ENCODE measurements at regions not wholly inside any gene's neighbourhood (a gene's known extent, or its start where the extent isn't known, plus 50 kb on each side); places are given as distances from the start of the nearest gene placed in this dataset.
A peak's percentile ranks its signal among the peaks of the same experiment; 100 is the strongest.

DNA sequence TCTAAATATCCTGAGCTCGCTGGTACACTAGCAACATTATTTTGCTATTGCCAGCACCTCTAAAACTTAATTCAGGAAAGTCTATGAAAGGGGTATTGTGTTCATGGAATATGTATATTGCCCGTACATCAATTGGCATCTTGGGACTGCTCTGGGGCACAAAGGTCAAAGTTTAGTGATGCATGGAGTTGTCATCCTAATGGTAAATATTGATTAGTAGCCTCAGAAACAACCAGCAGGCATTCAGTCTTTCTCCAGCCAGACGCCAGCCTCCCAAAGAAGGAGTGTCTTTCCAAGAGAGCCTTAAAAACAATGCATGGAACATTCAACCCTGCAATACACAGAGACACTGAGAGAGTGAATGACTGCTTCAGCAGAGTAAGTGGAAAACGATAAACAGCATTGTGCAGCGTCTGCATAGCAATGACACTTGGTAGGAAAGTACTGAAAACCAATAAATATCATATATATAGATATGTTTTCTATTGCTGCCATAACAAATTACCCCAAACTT lies 377.3 kb downstream of the SHQ1 start:
- Histone ChIP-seq H3K4me3 (ENCODE audit: low read depth, low read length) (no peak overlapping the region), H3K27me3 (ENCODE audit: control insufficient read depth, insufficient read depth, low read length) (no peaks in the 10 kb centered on the region), H3K27ac (ENCODE audit: low read depth, low read length) (no peak overlapping the region), H3K36me3 (ENCODE audit: control insufficient read depth, insufficient read depth, low read length) (no peaks in the 10 kb centered on the region), H3K9me3 (ENCODE audit: control insufficient read depth, insufficient read depth, low read length) (no peaks in the 10 kb centered on the region), H3K4me1 (ENCODE audit: control insufficient read depth, insufficient read depth, low read length) (no peaks in the 10 kb centered on the region)
- DNase-seq (ENCODE audit: low read depth in 4 of 6, low spot score in 6 of 6): no peak
- WGBS (ENCODE audit: insufficient coverage): 71% methylated on average over 1 of the region's 5 CpGs

DNA sequence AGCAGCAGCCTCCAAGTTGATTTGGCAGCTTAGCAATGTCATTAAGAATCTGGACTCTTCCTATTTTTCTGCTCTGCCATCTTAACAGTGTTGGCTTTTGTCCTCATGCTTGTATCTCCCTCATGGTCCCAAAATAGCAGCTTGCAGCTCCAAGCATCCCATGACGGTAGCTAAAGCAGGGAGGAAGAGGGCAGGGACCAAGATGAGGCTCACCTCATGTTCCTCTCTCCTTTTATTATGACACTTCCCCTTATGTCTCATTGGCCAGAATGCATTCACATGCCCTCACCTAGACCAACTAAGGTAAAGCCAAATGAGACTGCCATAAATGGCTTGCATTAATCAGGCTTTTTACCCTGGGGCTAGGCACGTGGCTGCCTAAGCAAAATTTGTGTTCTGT lies 382.4 kb downstream of the SHQ1 start:
- peaks cover 10% of the 10 kb centered on the region for H3K4me1 ChIP-seq (ENCODE audit: control insufficient read depth, insufficient read depth, low read length)
- no peak overlapping the region for H3K4me3 ChIP-seq (ENCODE audit: low read depth, low read length)
- no peak for DNase-seq (ENCODE audit: low read depth in 4 of 6, low spot score in 6 of 6)
- 57% methylated on average over 2 of the region's 2 CpGs for WGBS (ENCODE audit: insufficient coverage)
- no peak overlapping the region for H3K27ac ChIP-seq (ENCODE audit: low read depth, low read length)
- H3K36me3 ChIP-seq (ENCODE audit: control insufficient read depth, insufficient read depth, low read length): no peaks in the 10 kb centered on the region
- no peaks in the 10 kb centered on the region for H3K27me3 ChIP-seq (ENCODE audit: control insufficient read depth, insufficient read depth, low read length)
- H3K9me3 ChIP-seq (ENCODE audit: control insufficient read depth, insufficient read depth, low read length): no peaks in the 10 kb centered on the region

- Histone ChIP-seq H3K27me3 (ENCODE audit: control insufficient read depth, insufficient read depth, low read length) (no peaks in the 10 kb centered on the region), H3K36me3 (ENCODE audit: control insufficient read depth, insufficient read depth, low read length) (no peaks in the 10 kb centered on the region), H3K9me3 (ENCODE audit: control insufficient read depth, insufficient read depth, low read length) (no peaks in the 10 kb centered on the region), H3K27ac (ENCODE audit: low read depth, low read length) (no peak overlapping the region), H3K4me3 (ENCODE audit: low read depth, low read length) (no peak overlapping the region), H3K4me1 (ENCODE audit: control insufficient read depth, insufficient read depth, low read length) (peaks cover 10% of the 10 kb centered on the region)
- no peak for DNase-seq (ENCODE audit: low read depth in 4 of 6, low spot score in 6 of 6)
- WGBS (ENCODE audit: insufficient coverage): 79% methylated on average over 8 of the region's 9 CpGs
These were observed 385.2 kb downstream of the SHQ1 start for GRCh38 chr3:72463083-72463482.

GRCh38 chr3:72462595-72463011 lies 385.6 kb downstream of the SHQ1 start:
- WGBS (ENCODE audit: insufficient coverage): 35% methylated on average over 2 of the region's 6 CpGs
- no peaks in the 10 kb centered on the region for H3K9me3 ChIP-seq (ENCODE audit: control insufficient read depth, insufficient read depth, low read length)
- H3K4me1 ChIP-seq (ENCODE audit: control insufficient read depth, insufficient read depth, low read length): peaks cover 10% of the 10 kb centered on the region
- no peak overlapping the region for H3K27ac ChIP-seq (ENCODE audit: low read depth, low read length)
- H3K27me3 ChIP-seq (ENCODE audit: control insufficient read depth, insufficient read depth, low read length): no peaks in the 10 kb centered on the region
- H3K4me3 ChIP-seq (ENCODE audit: low read depth, low read length): no peak overlapping the region
- H3K36me3 ChIP-seq (ENCODE audit: control insufficient read depth, insufficient read depth, low read length): no peaks in the 10 kb centered on the region
- DNase-seq (ENCODE audit: low read depth in 4 of 6, low spot score in 6 of 6): peak in 2 of 6 donors; percentile 44 to 46

DNA sequence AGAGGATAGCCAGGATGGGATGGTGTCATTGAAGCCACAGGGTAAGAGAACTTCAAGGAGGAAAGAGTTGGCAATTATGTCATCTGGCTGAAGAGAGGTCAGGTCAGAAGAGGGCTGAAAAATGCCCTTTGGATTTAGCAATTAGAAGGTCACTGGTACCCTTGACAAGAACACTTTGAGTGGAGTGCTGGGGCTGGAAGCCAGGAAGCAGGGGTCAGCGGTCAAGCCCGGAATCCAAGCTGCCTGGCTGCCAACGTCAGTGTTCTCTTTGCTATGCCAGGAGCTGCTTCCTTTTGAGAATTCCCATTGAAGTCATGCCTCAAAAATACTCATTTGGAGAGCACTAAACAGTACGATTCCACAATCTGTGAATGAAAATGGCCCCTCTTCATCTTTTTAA lies 386.5 kb downstream of the SHQ1 start:
- 77% methylated on average over 3 of the region's 4 CpGs for WGBS (ENCODE audit: insufficient coverage)
- Histone ChIP-seq H3K36me3 (ENCODE audit: control insufficient read depth, insufficient read depth, low read length) (no peaks in the 10 kb centered on the region), H3K4me3 (ENCODE audit: low read depth, low read length) (no peak overlapping the region), H3K4me1 (ENCODE audit: control insufficient read depth, insufficient read depth, low read length) (peaks cover 10% of the 10 kb centered on the region), H3K27me3 (ENCODE audit: control insufficient read depth, insufficient read depth, low read length) (no peaks in the 10 kb centered on the region), H3K27ac (ENCODE audit: low read depth, low read length) (no peak overlapping the region), H3K9me3 (ENCODE audit: control insufficient read depth, insufficient read depth, low read length) (no peaks in the 10 kb centered on the region)
- peak in 1 of 6 donors; percentile 14 for DNase-seq (ENCODE audit: low read depth in 4 of 6, low spot score in 6 of 6)

DNA sequence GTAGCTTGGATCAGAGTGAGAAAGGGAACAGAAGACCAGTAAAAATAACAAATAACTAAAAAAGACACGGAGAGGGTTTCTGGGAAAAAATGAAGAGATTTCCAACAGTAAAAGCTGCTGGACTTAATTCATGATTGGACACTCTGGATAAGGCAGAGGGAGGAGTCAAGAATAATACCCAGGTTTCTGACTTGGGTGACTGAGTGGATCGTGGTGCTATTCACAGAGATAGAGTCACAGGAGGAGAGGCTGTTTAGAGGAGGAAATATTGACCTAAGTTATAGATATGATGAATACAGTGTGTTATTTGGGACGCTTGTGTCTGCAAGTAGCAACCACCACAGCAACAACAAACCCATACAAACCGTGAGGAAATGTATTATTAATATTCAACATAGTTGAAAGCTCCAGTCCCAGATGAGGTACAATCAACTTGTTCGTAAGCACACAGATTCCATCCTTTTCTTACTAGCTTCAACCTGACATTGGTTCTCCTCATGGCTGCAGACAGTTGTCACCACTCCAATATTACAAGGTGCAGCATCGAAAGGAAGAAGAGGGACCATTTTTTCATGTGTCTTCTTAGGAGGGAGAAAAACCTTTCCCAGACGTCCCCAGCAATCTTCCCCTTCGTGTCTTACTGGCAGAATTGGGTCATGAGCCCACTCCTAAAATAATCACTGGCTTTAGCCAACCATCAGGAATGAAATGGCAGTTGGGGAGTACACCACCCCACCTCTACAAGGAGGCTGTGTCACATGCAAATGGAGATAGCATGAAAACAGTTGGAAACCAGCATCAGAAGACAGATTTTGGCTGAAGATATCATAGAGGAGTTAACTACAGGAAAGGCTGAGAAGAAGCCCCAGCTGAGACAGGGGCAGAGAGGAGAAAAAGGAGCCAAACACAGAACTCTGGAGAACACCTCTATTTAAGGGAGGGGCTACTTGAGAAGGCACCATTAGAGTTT lies 387.8 kb downstream of the SHQ1 start:
- H3K4me1 ChIP-seq (ENCODE audit: control insufficient read depth, insufficient read depth, low read length): peaks cover 10% of the 10 kb centered on the region
- H3K27ac ChIP-seq (ENCODE audit: low read depth, low read length): no peak overlapping the region
- no peak for DNase-seq (ENCODE audit: low read depth in 4 of 6, low spot score in 6 of 6)
- H3K9me3 ChIP-seq (ENCODE audit: control insufficient read depth, insufficient read depth, low read length): no peaks in the 10 kb centered on the region
- WGBS (ENCODE audit: insufficient coverage): 100% methylated on average over 2 of the region's 8 CpGs
- no peaks in the 10 kb centered on the region for H3K36me3 ChIP-seq (ENCODE audit: control insufficient read depth, insufficient read depth, low read length)
- H3K27me3 ChIP-seq (ENCODE audit: control insufficient read depth, insufficient read depth, low read length): no peaks in the 10 kb centered on the region
- no peak overlapping the region for H3K4me3 ChIP-seq (ENCODE audit: low read depth, low read length)

- no peak overlapping the region for H3K4me3 ChIP-seq (ENCODE audit: low read depth, low read length)
- peaks cover 10% of the 10 kb centered on the region for H3K4me1 ChIP-seq (ENCODE audit: control insufficient read depth, insufficient read depth, low read length)
- no peaks in the 10 kb centered on the region for H3K27me3 ChIP-seq (ENCODE audit: control insufficient read depth, insufficient read depth, low read length)
- no peak for DNase-seq (ENCODE audit: low read depth in 4 of 6, low spot score in 6 of 6)
- no peak overlapping the region for H3K27ac ChIP-seq (ENCODE audit: low read depth, low read length)
- H3K9me3 ChIP-seq (ENCODE audit: control insufficient read depth, insufficient read depth, low read length): no peaks in the 10 kb centered on the region
- H3K36me3 ChIP-seq (ENCODE audit: control insufficient read depth, insufficient read depth, low read length): no peaks in the 10 kb centered on the region
These were observed 388.7 kb downstream of the SHQ1 start for GRCh38 chr3:72459588-72459987.

GRCh38 chr3:72458375-72458774 lies 389.9 kb downstream of the SHQ1 start:
- no peaks in the 10 kb centered on the region for H3K9me3 ChIP-seq (ENCODE audit: control insufficient read depth, insufficient read depth, low read length)

GRCh38 chr3:72454441-72454840 lies 393.8 kb downstream of the SHQ1 start:
- no peaks in the 10 kb centered on the region for H3K27me3 ChIP-seq (ENCODE audit: control insufficient read depth, insufficient read depth, low read length)
- H3K4me1 ChIP-seq (ENCODE audit: control insufficient read depth, insufficient read depth, low read length): no peaks in the 10 kb centered on the region
- 75% methylated on average over 2 of the region's 3 CpGs for WGBS (ENCODE audit: insufficient coverage)
- H3K27ac ChIP-seq (ENCODE audit: low read depth, low read length): no peak overlapping the region
- no peaks in the 10 kb centered on the region for H3K9me3 ChIP-seq (ENCODE audit: control insufficient read depth, insufficient read depth, low read length)
- H3K4me3 ChIP-seq (ENCODE audit: low read depth, low read length): no peak overlapping the region
- no peak for DNase-seq (ENCODE audit: low read depth in 4 of 6, low spot score in 6 of 6)
- H3K36me3 ChIP-seq (ENCODE audit: control insufficient read depth, insufficient read depth, low read length): no peaks in the 10 kb centered on the region

More at GRCh38 chr3:72458375-72458774, 389.9 kb downstream of the SHQ1 start:
- Histone ChIP-seq H3K36me3 (ENCODE audit: control insufficient read depth, insufficient read depth, low read length) (no peaks in the 10 kb centered on the region), H3K4me3 (ENCODE audit: low read depth, low read length) (no peak overlapping the region), H3K4me1 (ENCODE audit: control insufficient read depth, insufficient read depth, low read length) (peaks cover 10% of the 10 kb centered on the region), H3K27me3 (ENCODE audit: control insufficient read depth, insufficient read depth, low read length) (no peaks in the 10 kb centered on the region), H3K27ac (ENCODE audit: low read depth, low read length) (no peak overlapping the region)
- WGBS (ENCODE audit: insufficient coverage): 100% methylated on average over 2 of the region's 4 CpGs
- DNase-seq (ENCODE audit: low read depth in 4 of 6, low spot score in 6 of 6): no peak

- no peaks in the 10 kb centered on the region for H3K4me1 ChIP-seq (ENCODE audit: control insufficient read depth, insufficient read depth, low read length)
- no peak overlapping the region for H3K4me3 ChIP-seq (ENCODE audit: low read depth, low read length)
- no peaks in the 10 kb centered on the region for H3K36me3 ChIP-seq (ENCODE audit: control insufficient read depth, insufficient read depth, low read length)
- DNase-seq (ENCODE audit: low read depth in 4 of 6, low spot score in 6 of 6): no peak
- no peaks in the 10 kb centered on the region for H3K9me3 ChIP-seq (ENCODE audit: control insufficient read depth, insufficient read depth, low read length)
- no peak overlapping the region for H3K27ac ChIP-seq (ENCODE audit: low read depth, low read length)
- WGBS (ENCODE audit: insufficient coverage): no CpG with 5 or more reads among the region's 2 CpGs
- H3K27me3 ChIP-seq (ENCODE audit: control insufficient read depth, insufficient read depth, low read length): no peaks in the 10 kb centered on the region
These were observed 394.5 kb downstream of the SHQ1 start for GRCh38 chr3:72453706-72454105.
